Hepatocyte (in vitro differentiated cells): ENCODE measurements at regions not wholly inside any gene's neighbourhood (a gene's known extent, or its start where the extent isn't known, plus 50 kb on each side); places are given as distances from the start of the nearest gene placed in this dataset.
"Not testable (repeated sequence)": the region's sequence is repeated elsewhere in the genome, so short reads cannot be mapped to it uniquely, and the experiment has no call there.

Source experiments
- DNase-seq: peaks from one replicate; pipeline ENCODE4 v3.0.0-alpha.2; 2016; ENCODE audit warnings: low spot score
- H2AFZ ChIP-seq: fragments of 200-600 bp; sonication (generic); 2 replicates; pipeline ENCODE4 v1.6.0; 2016; ENCODE audit warnings: antibody characterized with exemption, mild to moderate bottlenecking
- H3K27ac ChIP-seq: fragments of 200-600 bp; sonication (generic); 2 replicates; pipeline ENCODE4 v1.5.1; 2016; ENCODE audit warnings: mild to moderate bottlenecking
- H3K27me3 ChIP-seq: fragments of 200-600 bp; sonication (generic); 2 replicates; pipeline ENCODE4 v1.6.1; 2016
- H3K36me3 ChIP-seq: fragments of 200-600 bp; sonication (generic); replicated peaks from 2 replicates; pipeline ENCODE4 v1.5.1; 2016; ENCODE audit warnings: low read depth; ENCODE audit not compliant: insufficient read depth
- H3K4me1 ChIP-seq: fragments of 200-600 bp; sonication (generic); 2 replicates; pipeline ENCODE4 v1.5.1; 2016; ENCODE audit warnings: mild to moderate bottlenecking, moderate library complexity; ENCODE audit not compliant: insufficient read depth
- H3K4me2 ChIP-seq: fragments of 200-600 bp; sonication (generic); 2 replicates; pipeline ENCODE4 v1.6.0; 2016
- H3K4me3 ChIP-seq: fragments of 200-600 bp; sonication (generic); 2 replicates; pipeline ENCODE4 v1.5.1; 2016; ENCODE audit warnings: mild to moderate bottlenecking
- H3K79me2 ChIP-seq: fragments of 200-600 bp; sonication (generic); 2 replicates; pipeline ENCODE4 v1.6.0; 2017; ENCODE audit warnings: mild to moderate bottlenecking
- H3K9me2 ChIP-seq: fragments of 200-600 bp; sonication (generic); replicated peaks from 2 replicates; pipeline ENCODE4 v1.6.0; 2017; ENCODE audit warnings: mild to moderate bottlenecking; ENCODE audit not compliant: insufficient read depth
- H3K9me3 ChIP-seq: fragments of 200-600 bp; sonication (generic); 2 replicates; pipeline ENCODE4 v1.5.1; 2016; ENCODE audit warnings: low read depth, mild to moderate bottlenecking
- H4K20me1 ChIP-seq: fragments of 200-600 bp; sonication (generic); 2 replicates; pipeline ENCODE4 v1.6.0; 2016; ENCODE audit warnings: mild to moderate bottlenecking; ENCODE audit not compliant: insufficient read depth, poor library complexity, severe bottlenecking
- CTCF ChIP-seq: fragments of 200-600 bp; sonication (generic); IDR thresholded peaks from 2 replicates; pipeline ENCODE4 v1.5.1; 2016; ENCODE audit warnings: antibody characterized with exemption, mild to moderate bottlenecking; ENCODE audit not compliant: poor library complexity
- EZH2 ChIP-seq: fragments of 200-600 bp; sonication (generic); IDR thresholded peaks from 2 replicates; pipeline ENCODE4 v1.6.1; 2016; ENCODE audit warnings: antibody characterized with exemption, mild to moderate bottlenecking, borderline replicate concordance
- EZH2phosphoT487 ChIP-seq: fragments of 200-600 bp; sonication (generic); IDR thresholded peaks from one replicate; pipeline ENCODE4 v1.6.1; 2018; ENCODE audit warnings: antibody characterized with exemption, mild to moderate bottlenecking, low read depth, moderate library complexity; ENCODE audit not compliant: unreplicated experiment, severe bottlenecking
- WGBS: methylation state at CpG from one replicate; pipeline ENCODE4 v1.1.6; 2016; ENCODE audit warnings: low lambda C conversion rate; ENCODE audit errors: missing lambda C conversion rate; 5-methylcytosine and 5-hydroxymethylcytosine counted together

- no peaks in the 10 kb centered on the region for H3K9me2 ChIP-seq
- no peak for TF ChIP-seq EZH2
- no peak for TF ChIP-seq CTCF
- TF ChIP-seq EZH2phosphoT487: no peak
Measured at GRCh38 chr3:180430896-180431295, 171.1 kb upstream of the TTC14 start.

GRCh38 chr3:180433152-180433551 is 168.8 kb upstream of the TTC14 start:
- WGBS: 96% methylated on average over 1 of the region's 1 CpG
- no peaks in the 10 kb centered on the region for H4K20me1 ChIP-seq
- TF ChIP-seq CTCF (no peak), EZH2phosphoT487 (no peak), EZH2 (no peak)
- no peaks in the 10 kb centered on the region for H3K9me2 ChIP-seq
- no peak overlapping the region for H3K4me3 ChIP-seq
- H3K79me2 ChIP-seq: no peaks in the 10 kb centered on the region
- H3K36me3 ChIP-seq: no peaks in the 10 kb centered on the region
- H3K27ac ChIP-seq: no peak overlapping the region
- H3K27me3 ChIP-seq: no peaks in the 10 kb centered on the region
- no peaks in the 10 kb centered on the region for H3K4me1 ChIP-seq
- H3K4me2 ChIP-seq: no peak overlapping the region
- no peak overlapping the region for H2AFZ ChIP-seq
- no peak for DNase-seq
- no peaks in the 10 kb centered on the region for H3K9me3 ChIP-seq

More at GRCh38 chr3:180430896-180431295, 171.1 kb upstream of the TTC14 start:
- Histone ChIP-seq H3K9me3 (no peaks in the 10 kb centered on the region), H3K27me3 (no peaks in the 10 kb centered on the region), H3K4me3 (no peak overlapping the region), H3K27ac (no peak overlapping the region), H3K4me2 (no peak overlapping the region), H3K36me3 (no peaks in the 10 kb centered on the region), H2AFZ (no peak overlapping the region), H3K4me1 (no peaks in the 10 kb centered on the region), H4K20me1 (no peaks in the 10 kb centered on the region), H3K79me2 (no peaks in the 10 kb centered on the region)
- DNase-seq: no peak
- WGBS: 91% methylated on average over 2 of the region's 2 CpGs

DNA sequence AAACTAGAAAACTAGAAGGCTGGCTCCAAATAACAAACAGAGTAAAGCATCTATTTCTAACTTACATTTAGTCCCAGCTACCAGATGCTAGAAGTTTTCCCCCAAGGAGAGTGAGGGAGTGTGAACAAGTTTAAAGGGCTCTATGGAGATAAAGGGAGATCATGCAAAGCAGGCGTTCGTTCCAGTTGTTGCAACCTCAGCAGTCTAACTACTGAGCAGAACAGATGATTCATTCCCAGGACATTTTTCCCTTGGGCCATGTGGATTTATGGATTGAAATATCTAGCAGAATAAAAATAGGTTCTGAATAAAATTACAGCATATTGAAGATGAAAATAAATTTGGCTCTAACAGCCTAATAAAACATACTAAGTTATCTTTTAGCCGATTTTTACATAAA is 154.8 kb upstream of the TTC14 start:
- TF ChIP-seq EZH2phosphoT487 (no peak), EZH2 (no peak), CTCF (no peak)
- no peak overlapping the region for H3K4me3 ChIP-seq
- no peaks in the 10 kb centered on the region for H3K79me2 ChIP-seq
- H4K20me1 ChIP-seq: no peaks in the 10 kb centered on the region
- H3K9me2 ChIP-seq: no peaks in the 10 kb centered on the region
- no peak overlapping the region for H3K4me2 ChIP-seq
- DNase-seq: no peak
- H3K36me3 ChIP-seq: no peaks in the 10 kb centered on the region
- 80% methylated on average over 3 of the region's 3 CpGs for WGBS
- no peak overlapping the region for H3K27ac ChIP-seq
- no peaks in the 10 kb centered on the region for H3K4me1 ChIP-seq
- H3K9me3 ChIP-seq: no peaks in the 10 kb centered on the region
- no peaks in the 10 kb centered on the region for H3K27me3 ChIP-seq
- H2AFZ ChIP-seq: no peak overlapping the region

DNA sequence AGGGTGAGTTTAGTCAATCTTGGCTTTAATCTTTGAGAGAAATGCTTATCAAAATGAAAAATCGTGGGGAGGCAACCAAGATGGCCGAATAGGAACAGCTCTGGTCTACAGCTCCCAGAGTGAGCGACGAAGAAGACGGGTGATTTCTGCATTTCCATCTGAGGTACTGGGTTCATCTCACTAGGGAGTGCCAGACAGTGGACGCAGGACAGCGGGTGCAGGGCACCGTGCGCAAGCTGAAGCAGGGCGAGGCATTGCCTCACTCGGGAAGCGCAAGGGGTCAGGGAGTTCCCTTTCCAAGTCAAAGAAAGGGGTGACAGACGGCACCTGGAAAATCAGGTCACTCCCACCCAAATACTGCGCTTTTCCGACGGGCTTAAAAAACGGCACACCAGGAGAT is 153.6 kb upstream of the TTC14 start:
- not testable (repeated sequence) for H3K9me3 ChIP-seq, DNase-seq, H3K4me1 ChIP-seq, H3K4me3 ChIP-seq, H3K9me2 ChIP-seq, H2AFZ ChIP-seq, H3K36me3 ChIP-seq, H4K20me1 ChIP-seq, H3K27ac ChIP-seq, H3K4me2 ChIP-seq, H3K27me3 ChIP-seq, H3K79me2 ChIP-seq
- 87% methylated on average over 16 of the region's 17 CpGs for WGBS
